GM21619 (cell line): ENCODE measurements at regions not wholly inside any gene's neighbourhood (a gene's known extent, or its start where the extent isn't known, plus 50 kb on each side); places are given as distances from the start of the nearest gene placed in this dataset.
A peak's percentile ranks its signal among the peaks of the same experiment; 100 is the strongest.

Source experiments
- ATAC-seq: cut with Tn5 transposase; IDR thresholded peaks from one replicate; pipeline ENCODE4 v1.9.1; 2021; ENCODE audit not compliant: unreplicated experiment

GRCh38 chr2:15038366-15039364, 406.1 kb downstream of the LRATD1 start:
- no peak for ATAC-seq

- no peak for ATAC-seq
These were observed 408.0 kb downstream of the LRATD1 start for GRCh38 chr2:15040429-15041084.

GRCh38 chr2:15041429-15041837, 408.9 kb downstream of the LRATD1 start:
- ATAC-seq: no peak

GRCh38 chr2:15042801-15043217, 410.3 kb downstream of the LRATD1 start:
- ATAC-seq: no peak

GRCh38 chr2:15043336-15044058, 411.0 kb downstream of the LRATD1 start:
- no peak for ATAC-seq

GRCh38 chr2:15045054-15045453, 412.5 kb downstream of the LRATD1 start:
- ATAC-seq: no peak

GRCh38 chr2:15047184-15047583, 414.7 kb downstream of the LRATD1 start:
- no peak for ATAC-seq

- no peak for ATAC-seq
These were observed 415.5 kb downstream of the LRATD1 start for GRCh38 chr2:15048000-15048399.

- no peak for ATAC-seq
These were observed 416.8 kb downstream of the LRATD1 start for GRCh38 chr2:15049096-15049993.

- ATAC-seq: no peak
These were observed 418.0 kb downstream of the LRATD1 start for GRCh38 chr2:15050483-15050882.

- no peak for ATAC-seq
These were observed 421.0 kb downstream of the LRATD1 start for GRCh38 chr2:15053542-15053941.

- peak; percentile 73 for ATAC-seq
These were observed 425.7 kb downstream of the LRATD1 start for GRCh38 chr2:15058015-15058720.

- no peak for ATAC-seq
These were observed 426.2 kb downstream of the LRATD1 start for GRCh38 chr2:15058721-15059157.

GRCh38 chr2:15059870-15060512, 427.5 kb downstream of the LRATD1 start:
- no peak for ATAC-seq

- no peak for ATAC-seq
These were observed 428.8 kb downstream of the LRATD1 start for GRCh38 chr2:15061268-15061667.

GRCh38 chr2:15066138-15066537, 433.6 kb downstream of the LRATD1 start:
- ATAC-seq: no peak

GRCh38 chr2:15069149-15069548, 436.6 kb downstream of the LRATD1 start:
- ATAC-seq: no peak

- ATAC-seq: no peak
These were observed 440.3 kb downstream of the LRATD1 start for GRCh38 chr2:15072836-15073235.

GRCh38 chr2:15073664-15074063, 441.1 kb downstream of the LRATD1 start:
- ATAC-seq: no peak
